Fibroblast of lung (primary cell): ENCODE measurements at regions not wholly inside any gene's neighbourhood (a gene's known extent, or its start where the extent isn't known, plus 50 kb on each side); places are given as distances from the start of the nearest gene placed in this dataset.

Experiments
- DNase-seq, 2 donors: peaks; one replicate each; pipeline versions ENCODE4 v3.0.0 to v3.0.0-alpha.2; 2010; ENCODE audit warnings: low read depth in 2 of 2
- H2AFZ ChIP-seq: 2 replicates; pipeline ENCODE4 v1.5.1; 2012; ENCODE audit warnings: low read length, control low read depth, inconsistent platforms
- H3K27ac ChIP-seq: 2 replicates; pipeline ENCODE4 v1.5.1; 2011; ENCODE audit warnings: low read length, control low read depth; ENCODE audit not compliant: insufficient read depth
- H3K27me3 ChIP-seq: 2 replicates; pipeline ENCODE4 v1.5.1; 2011; ENCODE audit warnings: mild to moderate bottlenecking, low read length; ENCODE audit not compliant: control insufficient read depth, insufficient read depth
- H3K36me3 ChIP-seq: 2 replicates; pipeline ENCODE4 v1.5.1; 2011; ENCODE audit warnings: low read length; ENCODE audit not compliant: control insufficient read depth, insufficient read depth
- H3K4me1 ChIP-seq: 2 replicates; pipeline ENCODE4 v1.5.1; 2011; ENCODE audit warnings: low read length; ENCODE audit not compliant: control insufficient read depth, insufficient read depth; ENCODE audit errors: extremely low read depth
- H3K4me2 ChIP-seq: 2 replicates; pipeline ENCODE4 v1.5.1; 2011; ENCODE audit warnings: low read length, control low read depth; ENCODE audit not compliant: insufficient read depth; ENCODE audit errors: extremely low read depth
- H3K4me3 ChIP-seq, 4 experiments: fragments of 200-600 bp in 1 of 4; sonication (generic) in 1 of 4; replicated peaks in 1 of 4; 2 replicates each; pipeline ENCODE4 v1.5.1; 2011 to 2016; ENCODE audit warnings: low read length in 4 of 4, low read depth in 3 of 4, mild to moderate bottlenecking in 3 of 4, control low read depth in 2 of 4, inconsistent platforms in 1 of 4, mixed read lengths in 1 of 4; ENCODE audit not compliant: insufficient read depth in 1 of 4; ENCODE audit errors: control extremely low read depth in 1 of 4
- H3K79me2 ChIP-seq: 2 replicates; pipeline ENCODE4 v1.5.1; 2012; ENCODE audit warnings: mild to moderate bottlenecking, low read length, inconsistent platforms; ENCODE audit not compliant: control insufficient read depth, insufficient read depth
- H3K9ac ChIP-seq: 2 replicates; pipeline ENCODE4 v1.5.1; 2011; ENCODE audit warnings: mild to moderate bottlenecking, low read length, control low read depth; ENCODE audit not compliant: insufficient read depth
- H3K9me3 ChIP-seq: 2 replicates; pipeline ENCODE4 v1.5.1; 2012; ENCODE audit warnings: low read depth, low read length; ENCODE audit not compliant: control insufficient read depth, insufficient read depth
- H4K20me1 ChIP-seq: 2 replicates; pipeline ENCODE4 v1.5.1; 2011; ENCODE audit warnings: low read length; ENCODE audit not compliant: control insufficient read depth, insufficient read depth; ENCODE audit errors: extremely low read depth
- CTCF ChIP-seq, 2 donors: IDR thresholded peaks in 1 of 2; conservative IDR thresholded peaks in 1 of 2; 1 replicate in 1 of 2; 2 replicates in 1 of 2; pipeline ENCODE4 v1.5.1; 2011 to 2012; ENCODE audit warnings: low read length in 2 of 2, control low read depth in 1 of 2, inconsistent platforms in 1 of 2, low read depth in 1 of 2, mild to moderate bottlenecking in 1 of 2
- EZH2 ChIP-seq: IDR thresholded peaks from 2 replicates; pipeline ENCODE4 v1.5.1; 2012; ENCODE audit warnings: low read length, control low read depth, mild to moderate bottlenecking; ENCODE audit errors: missing control alignments

- Histone ChIP-seq H3K9me3 (no peaks in the 10 kb centered on the region), H3K27ac (no peak overlapping the region), H3K9ac (no peak overlapping the region), H3K36me3 (no peaks in the 10 kb centered on the region), H4K20me1 (no peaks in the 10 kb centered on the region), H2AFZ (no peak overlapping the region), H3K27me3 (no peaks in the 10 kb centered on the region), H3K4me2 (no peak overlapping the region), H3K4me1 (no peaks in the 10 kb centered on the region), H3K4me3 (no peak overlapping the region), H3K79me2 (no peaks in the 10 kb centered on the region)
- TF ChIP-seq CTCF (conservative IDR thresholded peaks at IDR 0.05 in 1 of 2, IDR thresholded peaks at IDR 0.05 in 1 of 2; ENCODE audit: low read depth in 1 of 2, low read length in 2 of 2), result no peak
- no peak for DNase-seq
Measured at GRCh38 chr20:57043669-57044268, 222.7 kb downstream of the BMP7 start.

- no peak overlapping the region for H3K9ac ChIP-seq
- H3K4me3 ChIP-seq, result no peak overlapping the region
- no peaks in the 10 kb centered on the region for H3K27me3 ChIP-seq
- H2AFZ ChIP-seq, result no peak overlapping the region
- DNase-seq, result no peak
- no peaks in the 10 kb centered on the region for H3K79me2 ChIP-seq
- no peak overlapping the region for H3K27ac ChIP-seq
- H4K20me1 ChIP-seq, result no peaks in the 10 kb centered on the region
- H3K36me3 ChIP-seq, result no peaks in the 10 kb centered on the region
- no peaks in the 10 kb centered on the region for H3K4me1 ChIP-seq
- no peak overlapping the region for H3K4me2 ChIP-seq
- no peaks in the 10 kb centered on the region for H3K9me3 ChIP-seq
- TF ChIP-seq EZH2, result no peak
- no peak for TF ChIP-seq CTCF (conservative IDR thresholded peaks at IDR 0.05 in 1 of 2, IDR thresholded peaks at IDR 0.05 in 1 of 2; ENCODE audit: low read depth in 1 of 2, low read length in 2 of 2)
Measured at GRCh38 chr20:57047281-57048026, 219.0 kb downstream of the BMP7 start.

- no peaks in the 10 kb centered on the region for H3K79me2 ChIP-seq
- no peaks in the 10 kb centered on the region for H4K20me1 ChIP-seq
- H3K36me3 ChIP-seq, result no peaks in the 10 kb centered on the region
- no peak overlapping the region for H2AFZ ChIP-seq
- no peak overlapping the region for H3K4me2 ChIP-seq
- H3K27ac ChIP-seq, result no peak overlapping the region
- no peaks in the 10 kb centered on the region for H3K9me3 ChIP-seq
- DNase-seq, result peak in 1 of 2 donors; percentile 27
- no peak for TF ChIP-seq EZH2
- peak; percentile 37 to 49 for TF ChIP-seq CTCF (conservative IDR thresholded peaks at IDR 0.05 in 1 of 2, IDR thresholded peaks at IDR 0.05 in 1 of 2; ENCODE audit: low read depth in 1 of 2, low read length in 2 of 2)
- no peak overlapping the region for H3K9ac ChIP-seq
- H3K4me3 ChIP-seq, result no peak overlapping the region
- H3K27me3 ChIP-seq, result no peaks in the 10 kb centered on the region
- H3K4me1 ChIP-seq, result no peaks in the 10 kb centered on the region
Measured at GRCh38 chr20:57048027-57048869, 218.2 kb downstream of the BMP7 start.
